GM21381 (cell line): ENCODE measurements at regions not wholly inside any gene's neighbourhood (a gene's known extent, or its start where the extent isn't known, plus 50 kb on each side); places are given as distances from the start of the nearest gene placed in this dataset.

Experiments
- ATAC-seq: cut with Tn5 transposase; IDR thresholded peaks from one replicate; pipeline ENCODE4 v1.9.1; 2021; ENCODE audit warnings: mild to moderate bottlenecking, moderate library complexity; ENCODE audit not compliant: unreplicated experiment

- ATAC-seq, result no peak
Measured at GRCh38 chr5:174655351-174655750, 69.0 kb upstream of the MSX2 start.

DNA sequence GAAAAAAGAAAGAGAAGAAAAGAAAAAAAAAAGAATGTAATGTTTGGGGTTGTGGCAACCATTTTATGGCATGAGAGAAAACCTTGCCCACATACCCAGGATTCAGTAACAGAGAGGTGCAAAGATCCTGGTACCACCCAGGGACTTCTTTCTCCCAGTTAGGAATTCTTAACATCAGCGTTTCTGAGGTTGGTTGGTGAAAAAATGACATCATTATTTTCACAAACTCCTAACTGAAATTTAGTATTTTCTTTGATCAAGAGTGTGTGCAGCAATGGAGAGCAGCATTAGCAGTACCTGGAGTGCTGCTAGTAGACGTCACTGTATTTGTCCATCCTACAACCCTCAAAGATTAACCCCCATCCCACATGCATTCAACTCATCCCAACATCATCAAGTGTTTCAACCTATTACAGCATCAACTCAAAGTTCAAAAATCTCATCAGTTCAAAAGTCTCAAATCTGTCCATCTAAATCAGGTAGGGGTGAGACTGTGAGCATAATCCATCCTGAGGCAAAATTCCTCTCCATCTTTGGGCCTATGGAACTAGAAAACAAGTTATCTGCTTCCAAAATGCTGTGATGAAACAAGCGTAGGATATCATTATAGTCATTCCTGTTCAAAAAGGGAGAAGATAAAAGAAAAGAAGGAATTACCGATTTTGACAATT lies 60.1 kb upstream of the MSX2 start:
- no peak for ATAC-seq

DNA sequence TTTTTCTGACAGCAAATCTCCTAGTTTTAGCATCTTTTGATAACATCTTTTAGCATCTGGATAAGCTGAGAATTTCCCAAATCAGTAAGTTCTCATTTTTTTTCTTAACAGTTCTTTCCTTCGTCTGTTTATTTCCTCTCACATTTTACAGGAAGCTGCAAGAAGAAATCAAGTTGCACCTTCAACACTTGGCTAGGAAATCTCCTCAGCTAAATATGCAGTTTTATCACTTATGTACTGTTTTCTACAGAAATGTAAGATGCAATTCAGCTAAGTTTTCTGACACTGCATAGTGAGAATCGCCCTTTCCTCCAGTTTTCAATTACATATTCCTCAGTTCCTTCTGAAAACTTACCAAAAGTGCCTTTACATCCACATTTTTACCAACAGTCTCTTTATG lies 59.0 kb upstream of the MSX2 start:
- no peak for ATAC-seq

DNA sequence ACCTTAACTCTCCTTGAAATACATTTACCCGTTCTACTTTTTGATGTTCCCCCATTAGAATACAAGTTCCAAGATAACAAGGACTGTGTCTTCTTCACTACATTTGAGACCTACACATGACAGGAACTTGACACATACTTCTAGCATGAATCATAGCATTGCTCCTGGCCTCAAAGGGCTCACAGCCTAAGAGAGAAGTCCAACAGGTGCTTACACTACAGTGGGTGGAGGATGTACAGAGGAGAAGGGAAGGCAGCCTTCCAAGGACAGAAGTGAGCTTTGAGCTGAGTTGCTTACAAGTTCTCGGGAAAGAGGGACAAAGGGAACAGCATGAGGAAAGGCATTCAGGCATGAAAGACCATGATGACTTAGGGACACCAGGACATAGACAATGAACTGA lies 56.9 kb upstream of the MSX2 start:
- no peak for ATAC-seq

DNA sequence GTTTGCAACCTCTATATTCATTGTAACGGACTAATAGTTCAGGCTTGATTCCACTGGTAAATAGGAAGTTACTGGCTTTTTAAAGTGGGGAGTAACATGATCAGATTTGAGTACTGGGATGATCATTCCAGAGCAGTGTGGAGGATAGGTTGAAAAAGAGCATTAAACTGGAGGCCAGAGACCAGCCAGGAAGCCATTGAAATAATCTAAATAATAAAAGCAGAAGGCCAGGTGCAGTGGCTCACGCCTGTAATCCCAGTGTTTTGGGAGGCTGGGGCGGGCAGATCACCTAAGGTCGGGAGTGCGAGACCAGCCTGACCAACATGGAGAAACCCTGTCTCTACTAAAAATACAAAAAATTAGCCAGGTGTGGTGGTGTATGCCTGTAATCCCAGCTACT lies 56.0 kb upstream of the MSX2 start:
- no peak for ATAC-seq
